Neuron (in vitro differentiated cells): ENCODE measurements at regions not wholly inside any gene's neighbourhood (a gene's known extent, or its start where the extent isn't known, plus 50 kb on each side); places are given as distances from the start of the nearest gene placed in this dataset.
A peak's percentile ranks its signal among the peaks of the same experiment; 100 is the strongest.

Source experiments
- H2AFZ ChIP-seq: one replicate; pipeline ENCODE4 v1.6.1; 2013; ENCODE audit warnings: low read depth, mild to moderate bottlenecking, inconsistent platforms, low read length, moderate library complexity
- H3K27me3 ChIP-seq: one replicate; pipeline ENCODE4 v1.6.1; 2013; ENCODE audit warnings: low read length; ENCODE audit not compliant: insufficient read depth
- H3K36me3 ChIP-seq: one replicate; pipeline ENCODE4 v1.6.1; 2013; ENCODE audit warnings: low read length; ENCODE audit not compliant: insufficient read depth
- H3K4me1 ChIP-seq: one replicate; pipeline ENCODE4 v1.6.1; 2013; ENCODE audit warnings: low read length; ENCODE audit not compliant: insufficient read depth
- H3K4me3 ChIP-seq: 2 replicates; pipeline ENCODE4 v1.5.1; 2013; ENCODE audit warnings: mild to moderate bottlenecking, low read length, moderate library complexity
- H3K9me3 ChIP-seq: one replicate; pipeline ENCODE4 v1.6.1; 2013; ENCODE audit warnings: low read length

- Histone ChIP-seq H3K4me1 (peaks cover 10% of the 10 kb centered on the region), H3K4me3 (no peak overlapping the region), H3K36me3 (no peaks in the 10 kb centered on the region), H2AFZ (no peak overlapping the region), H3K9me3 (no peaks in the 10 kb centered on the region), H3K27me3 (no peaks in the 10 kb centered on the region)
Observed at GRCh38 chr2:63675026-63675425, 86.3 kb downstream of the MDH1 start.

DNA sequence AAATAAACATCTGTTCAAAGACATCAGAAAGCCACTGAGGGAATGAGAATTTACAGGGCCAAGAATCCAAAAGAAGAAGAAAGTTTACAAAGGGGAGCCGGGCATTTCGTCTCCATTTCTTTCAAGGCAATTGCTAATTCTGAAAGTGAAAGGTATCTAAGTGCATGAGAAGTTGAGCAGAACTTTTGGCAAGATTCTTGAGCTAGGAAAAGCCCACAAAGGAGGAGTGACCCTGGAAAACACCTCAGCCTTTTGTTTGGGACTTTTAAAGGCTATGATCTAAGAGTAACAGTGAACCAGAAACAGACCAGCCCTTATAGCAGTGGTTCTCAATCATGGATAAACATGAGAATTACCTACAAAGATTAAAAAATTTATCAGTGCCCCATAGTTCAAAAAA lies 87.4 kb downstream of the MDH1 start:
- Histone ChIP-seq H2AFZ (peak overlapping the region; percentile 11), H3K36me3 (no peaks in the 10 kb centered on the region), H3K4me1 (peaks cover 10% of the 10 kb centered on the region), H3K9me3 (no peaks in the 10 kb centered on the region), H3K27me3 (no peaks in the 10 kb centered on the region), H3K4me3 (no peak overlapping the region)

- Histone ChIP-seq H3K36me3 (no peaks in the 10 kb centered on the region), H3K9me3 (no peaks in the 10 kb centered on the region), H3K4me3 (no peak overlapping the region)
Observed at GRCh38 chr2:63678085-63678484, 89.3 kb downstream of the MDH1 start.

GRCh38 chr2:63678551-63678950 lies 89.8 kb downstream of the MDH1 start:
- peaks cover 10% of the 10 kb centered on the region for H3K4me1 ChIP-seq
- H2AFZ ChIP-seq = no peak overlapping the region
- no peaks in the 10 kb centered on the region for H3K27me3 ChIP-seq
- no peaks in the 10 kb centered on the region for H3K36me3 ChIP-seq
- no peaks in the 10 kb centered on the region for H3K9me3 ChIP-seq
- no peak overlapping the region for H3K4me3 ChIP-seq

More at GRCh38 chr2:63678085-63678484, 89.3 kb downstream of the MDH1 start:
- no peak overlapping the region for H2AFZ ChIP-seq
- peaks cover 10% of the 10 kb centered on the region for H3K4me1 ChIP-seq
- no peaks in the 10 kb centered on the region for H3K27me3 ChIP-seq

GRCh38 chr2:63679252-63679855 lies 90.6 kb downstream of the MDH1 start:
- Histone ChIP-seq H3K4me1 (peaks cover 10% of the 10 kb centered on the region), H3K27me3 (no peaks in the 10 kb centered on the region), H3K9me3 (no peaks in the 10 kb centered on the region), H3K36me3 (no peaks in the 10 kb centered on the region), H3K4me3 (no peak overlapping the region), H2AFZ (no peak overlapping the region)

DNA sequence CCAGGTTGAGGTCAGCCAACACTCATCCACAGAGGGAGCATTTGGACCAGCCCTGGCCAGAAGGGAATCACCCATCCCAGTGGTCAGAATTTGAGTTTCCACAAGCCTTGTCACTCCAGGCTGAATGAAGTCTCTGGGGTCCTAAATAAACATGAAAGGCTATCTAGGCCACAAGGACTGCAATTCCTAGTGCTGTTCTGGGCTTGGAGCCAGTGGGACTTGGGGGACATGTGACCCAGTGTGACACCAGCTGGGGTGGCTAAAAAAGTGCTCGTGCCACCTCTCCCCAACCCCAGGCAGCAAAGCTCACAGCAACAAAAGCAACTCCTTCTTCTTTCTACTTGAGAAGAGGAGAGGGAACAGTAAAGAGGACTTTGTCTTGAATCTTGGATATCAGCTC lies 91.7 kb downstream of the MDH1 start:
- Histone ChIP-seq H3K4me1 (peaks cover 10% of the 10 kb centered on the region), H2AFZ (no peak overlapping the region), H3K27me3 (no peaks in the 10 kb centered on the region), H3K36me3 (no peaks in the 10 kb centered on the region), H3K9me3 (no peaks in the 10 kb centered on the region), H3K4me3 (no peak overlapping the region)

- H3K4me3 ChIP-seq = no peak overlapping the region
- peaks cover under 1% of the 10 kb centered on the region for H3K4me1 ChIP-seq
- no peak overlapping the region for H2AFZ ChIP-seq
- no peaks in the 10 kb centered on the region for H3K27me3 ChIP-seq
- H3K9me3 ChIP-seq = no peaks in the 10 kb centered on the region
- no peaks in the 10 kb centered on the region for H3K36me3 ChIP-seq
Observed at GRCh38 chr2:63681896-63682295, 93.1 kb downstream of the MDH1 start.

DNA sequence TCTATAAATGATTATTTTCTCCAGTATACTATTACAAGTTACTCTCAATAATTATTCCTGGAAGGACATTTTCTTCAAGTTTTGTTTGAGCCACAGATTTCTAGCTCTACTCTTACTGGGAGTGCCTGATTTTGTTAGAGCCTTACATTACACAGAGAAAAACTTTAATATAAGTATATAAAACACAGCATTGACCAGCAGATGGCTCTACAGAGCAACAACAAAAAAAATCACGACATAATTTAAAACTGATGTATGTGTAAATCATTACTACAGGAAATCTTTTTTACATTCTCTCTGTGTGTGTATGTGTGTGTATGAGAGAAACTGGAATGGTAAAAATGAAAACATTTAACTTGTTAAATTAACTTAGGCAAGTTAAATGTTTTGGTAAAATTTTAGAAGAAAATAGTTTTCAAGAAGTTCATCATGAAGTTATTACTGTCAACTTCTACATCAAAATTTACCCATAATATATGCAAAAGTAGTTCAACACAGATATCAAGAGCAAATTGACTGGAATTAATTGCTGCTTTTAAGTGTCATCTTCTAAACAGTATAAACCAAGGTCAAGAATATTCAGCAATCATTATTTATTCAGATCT lies 103.3 kb downstream of the MDH1 start:
- Histone ChIP-seq H3K36me3 (no peaks in the 10 kb centered on the region), H3K9me3 (no peaks in the 10 kb centered on the region), H2AFZ (no peak overlapping the region), H3K4me1 (no peaks in the 10 kb centered on the region), H3K4me3 (no peak overlapping the region), H3K27me3 (no peaks in the 10 kb centered on the region)

GRCh38 chr2:63695583-63695982 lies 106.8 kb downstream of the MDH1 start:
- H3K4me1 ChIP-seq = no peaks in the 10 kb centered on the region
- H2AFZ ChIP-seq = no peak overlapping the region
- no peaks in the 10 kb centered on the region for H3K27me3 ChIP-seq
- H3K36me3 ChIP-seq = no peaks in the 10 kb centered on the region
- no peaks in the 10 kb centered on the region for H3K9me3 ChIP-seq
- H3K4me3 ChIP-seq = no peak overlapping the region

DNA sequence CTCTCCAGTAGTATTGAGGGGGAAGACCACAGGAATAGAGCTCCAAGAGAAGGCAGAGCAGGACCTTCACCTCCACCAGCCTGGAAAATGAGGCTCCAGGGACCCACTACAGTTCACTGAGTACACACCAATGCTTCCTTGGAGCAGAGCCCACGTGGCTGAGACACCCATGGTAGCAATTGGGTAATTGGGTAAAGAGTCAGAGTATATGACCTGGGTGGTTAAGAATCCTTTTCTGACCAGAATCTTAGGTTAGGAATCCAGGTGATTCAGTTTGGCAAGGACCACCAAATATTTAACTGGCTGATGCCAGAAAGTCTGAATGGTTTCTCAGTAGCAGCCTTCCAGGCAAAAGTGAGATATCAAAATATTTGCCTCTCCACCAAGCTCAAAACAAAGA lies 107.7 kb downstream of the MDH1 start:
- H3K36me3 ChIP-seq = no peaks in the 10 kb centered on the region
- H3K9me3 ChIP-seq = no peaks in the 10 kb centered on the region
- H3K4me1 ChIP-seq = no peaks in the 10 kb centered on the region
- no peak overlapping the region for H3K4me3 ChIP-seq
- H2AFZ ChIP-seq = no peak overlapping the region
- no peaks in the 10 kb centered on the region for H3K27me3 ChIP-seq

DNA sequence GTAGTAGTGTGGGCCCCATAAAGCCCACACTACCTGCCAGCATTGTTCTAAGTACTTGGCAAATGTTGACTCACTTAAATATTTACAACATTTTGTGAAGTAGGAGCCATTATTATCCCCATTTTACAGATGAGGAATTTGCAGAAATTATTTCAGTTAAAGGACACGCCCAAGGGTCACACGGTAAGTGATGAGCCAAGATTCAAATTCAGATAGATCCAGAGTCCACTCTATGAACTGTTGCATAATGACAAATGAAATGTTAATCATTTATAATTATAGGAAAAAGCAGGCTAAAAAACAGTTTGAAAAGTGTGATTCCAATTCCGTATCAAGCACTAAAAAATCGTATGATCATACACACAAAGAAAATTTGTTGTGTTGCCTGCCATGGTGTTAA lies 108.4 kb downstream of the MDH1 start:
- Histone ChIP-seq H3K4me3 (no peak overlapping the region), H2AFZ (no peak overlapping the region), H3K9me3 (no peaks in the 10 kb centered on the region), H3K4me1 (no peaks in the 10 kb centered on the region), H3K27me3 (no peaks in the 10 kb centered on the region), H3K36me3 (no peaks in the 10 kb centered on the region)

DNA sequence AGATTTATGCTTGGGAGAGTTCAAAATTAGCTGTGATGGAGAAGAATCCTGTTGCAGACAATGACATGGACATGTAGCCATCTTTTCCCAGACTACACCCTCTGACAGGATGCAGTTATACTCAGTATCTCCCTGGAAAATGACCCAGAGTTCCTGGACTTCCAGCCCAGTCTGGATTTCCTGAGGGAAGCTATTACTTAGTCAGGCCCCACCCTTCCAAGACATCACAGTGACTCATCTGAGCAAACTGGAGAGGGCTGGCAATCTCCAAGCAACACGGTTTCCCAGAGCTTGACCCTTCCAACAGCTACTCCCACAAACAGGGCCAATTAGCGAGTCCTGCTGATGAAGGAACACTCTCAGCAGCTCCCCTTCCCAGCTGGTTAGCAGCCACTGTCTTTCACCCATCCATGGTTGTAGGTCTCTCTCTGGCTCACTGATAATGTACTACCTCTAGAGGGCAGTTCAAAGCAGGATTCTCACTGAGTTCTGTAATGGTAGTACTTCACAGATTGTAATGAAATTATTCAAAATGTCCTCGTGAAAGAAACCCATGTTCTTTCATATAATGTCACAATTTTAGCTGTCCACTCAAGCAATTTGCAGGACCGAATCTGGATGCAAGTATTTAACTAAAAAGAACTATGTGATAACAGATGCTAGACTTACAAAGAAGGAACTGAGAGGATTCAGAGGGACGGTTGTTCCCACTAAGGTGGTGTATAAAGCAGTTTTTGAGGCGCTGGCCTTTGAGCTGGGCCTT lies 110.2 kb downstream of the MDH1 start:
- Histone ChIP-seq H2AFZ (peak overlapping the region; percentile 24), H3K27me3 (no peaks in the 10 kb centered on the region), H3K9me3 (no peaks in the 10 kb centered on the region), H3K36me3 (no peaks in the 10 kb centered on the region), H3K4me3 (no peak overlapping the region), H3K4me1 (no peaks in the 10 kb centered on the region)

DNA sequence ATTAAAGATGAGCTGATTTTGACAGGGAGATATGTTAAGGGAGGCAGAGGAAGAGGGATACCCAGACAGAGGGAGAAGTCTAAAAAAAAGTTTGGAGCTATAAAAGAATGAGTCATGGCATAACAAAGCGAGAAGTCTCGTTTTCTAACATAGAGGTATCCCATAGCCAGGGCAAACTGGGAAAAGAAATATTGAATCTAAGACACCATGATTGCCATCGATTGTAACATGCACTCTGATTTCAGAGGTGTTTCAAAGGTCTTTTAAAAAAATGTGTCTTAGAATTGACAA lies 110.7 kb downstream of the MDH1 start:
- Histone ChIP-seq H2AFZ (peak overlapping the region; percentile 24), H3K27me3 (no peaks in the 10 kb centered on the region), H3K4me3 (no peak overlapping the region), H3K4me1 (no peaks in the 10 kb centered on the region), H3K9me3 (no peaks in the 10 kb centered on the region), H3K36me3 (no peaks in the 10 kb centered on the region)
